HepG2 (cell line): ENCODE measurements at regions not wholly inside any gene's neighbourhood (a gene's known extent, or its start where the extent isn't known, plus 50 kb on each side); places are given as distances from the start of the nearest gene placed in this dataset.

Source experiments
- ATAC-seq: fragments of 200-7000 bp; cut with Tn5 transposase; 3 replicates; pipeline ENCODE4 v1.9.1; 2020; ENCODE audit warnings: mild to moderate bottlenecking, moderate library complexity
- BruUV-seq: library from RNA; stranded (reverse); fragments of 400-500 nt; replicated peaks from 2 replicates; lab custom pipeline; 2021; lab: Mats Ljungman, UMichigan
- CTCF ChIA-PET: fragments of 300-600 bp; formaldehyde crosslinking; extraction: SDS; loops from one replicate; lab custom pipeline; 2021; ENCODE audit warnings: low total read pairs, inconsistent platforms, low intra/inter-chr PET ratio; lab: Yijun Ruan, JAX
- POLR2A ChIA-PET: fragments of 350-600 bp; sonication (Branson Sonifier 250); formaldehyde crosslinking; loops from one replicate; lab custom pipeline; 2020; ENCODE audit warnings: antibody characterized with exemption, inconsistent platforms; lab: Yijun Ruan, JAX
- DNase-seq: peaks from one replicate; pipeline ENCODE4 v3.0.0-alpha.2; 2015; ENCODE audit warnings: low spot score
- FAIRE-seq: peaks from 3 replicates; lab custom pipeline; 2011; peaks lifted over from hg19 to GRCh38; lab: Jason Lieb, UNC
- H2AFZ ChIP-seq: one replicate; pipeline ENCODE4 v1.6.1; 2011; ENCODE audit warnings: low read length, inconsistent platforms
- H3K27ac ChIP-seq: fragments of 300-600 bp; 3 replicates; pipeline ENCODE4 v1.8.0; 2011; ENCODE audit warnings: mixed run types, mild to moderate bottlenecking, mixed read lengths, low read length, inconsistent platforms; ENCODE audit not compliant: insufficient read depth; ENCODE audit errors: extremely low read length
- H3K27me3 ChIP-seq, 2 experiments: fragments of 200-600 bp in 1 of 2; 2 replicates in 1 of 2; 3 replicates in 1 of 2; pipeline versions ENCODE4 v1.6.0 to v1.8.0; 2011; ENCODE audit warnings: low read length in 2 of 2, mild to moderate bottlenecking in 2 of 2, moderate library complexity in 2 of 2, inconsistent platforms in 1 of 2; ENCODE audit not compliant: insufficient read depth in 2 of 2, control insufficient read depth in 1 of 2
- H3K36me3 ChIP-seq, 2 experiments: fragments of 200-600 bp in 1 of 2; replicated peaks in 1 of 2; 2 replicates in 1 of 2; 3 replicates in 1 of 2; pipeline versions ENCODE4 v1.5.1 to v1.8.0; 2011; ENCODE audit warnings: low read length in 2 of 2, inconsistent platforms in 1 of 2; ENCODE audit not compliant: insufficient read depth in 2 of 2, control insufficient read depth in 1 of 2
- H3K4me1 ChIP-seq: 2 replicates; pipeline ENCODE4 v1.5.1; 2012; ENCODE audit warnings: low read length, inconsistent platforms; ENCODE audit not compliant: insufficient read depth
- H3K4me2 ChIP-seq: 2 replicates; pipeline ENCODE4 v1.6.0; 2011; ENCODE audit warnings: low read depth, low read length, inconsistent platforms
- H3K4me3 ChIP-seq, 3 experiments: fragments of 200-600 bp in 1 of 3; sonication (generic), shearing (Covaris generic) in 1 of 3; replicated peaks in 1 of 3; 2 replicates each; pipeline ENCODE4 v1.5.1; 2011 to 2016; ENCODE audit warnings: low read length in 3 of 3, inconsistent platforms in 2 of 3, low read depth in 2 of 3, mild to moderate bottlenecking in 2 of 3, control low read depth in 1 of 3, mixed read lengths in 1 of 3; ENCODE audit not compliant: insufficient read depth in 1 of 3
- H3K79me2 ChIP-seq: one replicate; pipeline ENCODE4 v1.6.1; 2011; ENCODE audit warnings: low read length, inconsistent platforms; ENCODE audit not compliant: insufficient read depth
- H3K9ac ChIP-seq: 2 replicates; pipeline ENCODE4 v1.6.0; 2011; ENCODE audit warnings: mild to moderate bottlenecking, low read depth, low read length, inconsistent platforms; ENCODE audit not compliant: insufficient read depth
- H3K9me3 ChIP-seq: 2 replicates; pipeline ENCODE4 v1.5.1; 2012; ENCODE audit warnings: mild to moderate bottlenecking, low read length
- H4K20me1 ChIP-seq: 2 replicates; pipeline ENCODE4 v1.6.0; 2011; ENCODE audit warnings: inconsistent platforms, mild to moderate bottlenecking, low read length, moderate library complexity; ENCODE audit not compliant: insufficient read depth
- GATA4 ChIP-seq: sonication (generic); IDR thresholded peaks from 2 replicates; pipeline ENCODE4 v1.6.1; 2016; ENCODE audit warnings: antibody characterized with exemption, low read depth, borderline replicate concordance
- MTF1 ChIP-seq: sonication (generic); formaldehyde crosslinking; IDR thresholded peaks from 2 replicates; pipeline ENCODE4 v1.5.0; 2020; ENCODE audit warnings: missing genetic modification reagents
- RXRB ChIP-seq: IDR thresholded peaks from 2 replicates; pipeline ENCODE4 v1.6.1; 2016; ENCODE audit warnings: borderline replicate concordance, missing genetic modification reagents, missing compliant biosample characterization
- SATB2 ChIP-seq: sonication (generic); formaldehyde crosslinking; IDR thresholded peaks from 2 replicates; pipeline ENCODE4 v1.5.0; 2020; ENCODE audit warnings: missing genetic modification reagents
- SNRNP70 ChIP-seq: fragments of 200-400 bp; formaldehyde crosslinking; IDR thresholded peaks from 2 replicates; pipeline ENCODE4 v1.6.1; 2017; ENCODE audit warnings: mild to moderate bottlenecking, low read depth, low read length, moderate library complexity
- ZFAT ChIP-seq: sonication (generic); formaldehyde crosslinking; conservative IDR thresholded peaks from 2 replicates; pipeline ENCODE4 v1.8.1; 2023; ENCODE audit warnings: missing genetic modification reagents, inconsistent platforms
- ZNF431 ChIP-seq: sonication (generic); formaldehyde crosslinking; IDR thresholded peaks from 2 replicates; pipeline ENCODE4 v1.9.0; 2022; ENCODE audit warnings: missing genetic modification reagents, low read depth, mild to moderate bottlenecking, borderline replicate concordance
- ZNF44 ChIP-seq: sonication (generic); formaldehyde crosslinking; IDR thresholded peaks from 2 replicates; pipeline ENCODE4 v1.5.1; 2020; ENCODE audit warnings: mild to moderate bottlenecking, missing genetic modification reagents
- ZNF839 ChIP-seq: sonication (generic); formaldehyde crosslinking; IDR thresholded peaks from 2 replicates; pipeline ENCODE4 v1.4.0; 2020; ENCODE audit warnings: missing genetic modification reagents, mild to moderate bottlenecking, borderline replicate concordance
- WGBS: methylation state at CpG from one replicate; pipeline ENCODE4 v1.1.6; 2017; ENCODE audit warnings: low lambda C conversion rate; 5-methylcytosine and 5-hydroxymethylcytosine counted together
- in situ Hi-C: cut with HindIII; loops from 2 replicates; pipeline ENCODE4 v1.10.0; 2017; ENCODE audit warnings: low pct_unique_long_range_greater_than_20kb; ENCODE audit not compliant: extremely low pct_ligation_motif_present
- intact Hi-C: fragments of 100-400 bp; cut with micrococcal nuclease; formaldehyde crosslinking; loops from one replicate; pipeline ENCODE4 v1.10.0; 2022; ENCODE audit not compliant: unreplicated experiment

- Histone ChIP-seq H3K4me3 (no peak overlapping the region), H3K9ac (no peak overlapping the region), H3K4me2 (no peak overlapping the region), H3K79me2 (peaks cover 55% of the 10 kb centered on the region), H3K27me3 (no peaks in the 10 kb centered on the region), H3K27ac (no peak overlapping the region), H4K20me1 (no peaks in the 10 kb centered on the region; the same call in 1 of the 2 replicates), H3K9me3 (no peaks in the 10 kb centered on the region), H3K36me3 (peaks cover 1 to 7% of the 10 kb centered on the region in 2 experiments; a peak in 3 of 5 replicates), H3K4me1 (peaks cover 96% of the 10 kb centered on the region), H2AFZ (no peak overlapping the region)
- WGBS: 100% methylated on average over 1 of the region's 1 CpG
- CTCF ChIA-PET: no interaction called here
- DNase-seq: no peak
- no TSS peak for BruUV-seq
- no peak for FAIRE-seq
- intact Hi-C loops (no loop called here), in situ Hi-C loops (no loop called here)
- POLR2A ChIA-PET: no interaction called here
- no peak for TF ChIP-seq MTF1 (CRISPR knock-in tag)
- no peak for TF ChIP-seq RXRB (CRISPR knock-in tag)
- no peak for ATAC-seq
Measured at GRCh38 chr7:131074043-131074442, 253.6 kb upstream of the MKLN1 start.

GRCh38 chr7:131074585-131074984 lies 253.1 kb upstream of the MKLN1 start:
- H3K4me3 ChIP-seq: no peak overlapping the region

More at GRCh38 chr7:131074585-131074984, 253.1 kb upstream of the MKLN1 start:
- H3K27me3 ChIP-seq: no peaks in the 10 kb centered on the region
- no peak overlapping the region for H2AFZ ChIP-seq
- peaks cover 1 to 13% of the 10 kb centered on the region in 2 experiments; a peak in 3 of 5 replicates for H3K36me3 ChIP-seq
- no peak overlapping the region for H3K4me2 ChIP-seq
- BruUV-seq: no TSS peak
- in situ Hi-C loops (no loop called here), intact Hi-C loops (no loop called here)
- H3K9me3 ChIP-seq: no peaks in the 10 kb centered on the region
- 99% methylated on average over 4 of the region's 4 CpGs for WGBS
- no peak for DNase-seq
- H3K79me2 ChIP-seq: peaks cover 59% of the 10 kb centered on the region
- no peak for TF ChIP-seq ZNF44 (CRISPR knock-in tag)
- no peak for TF ChIP-seq SATB2 (CRISPR knock-in tag)
- TF ChIP-seq GATA4: no peak
- TF ChIP-seq ZNF839 (CRISPR knock-in tag): no peak
- TF ChIP-seq SNRNP70: no peak
- no peak for TF ChIP-seq ZNF431
- no peak for TF ChIP-seq ZFAT
- H3K9ac ChIP-seq: no peak overlapping the region
- FAIRE-seq: no peak
- ChIA-PET POLR2A (no interaction called here), CTCF (no interaction called here)
- H4K20me1 ChIP-seq: no peaks in the 10 kb centered on the region; the same call in 1 of the 2 replicates
- H3K4me1 ChIP-seq: peaks cover 96% of the 10 kb centered on the region
- no peak for ATAC-seq
- no peak overlapping the region for H3K27ac ChIP-seq
